Testis (tissue), 2 donors: ENCODE measurements at regions not wholly inside any gene's neighbourhood (a gene's known extent, or its start where the extent isn't known, plus 50 kb on each side); places are given as distances from the start of the nearest gene placed in this dataset.

Source experiments
- CTCF ChIP-seq, 3 experiments: fragments of 450-650 bp in 2 of 3; fragments of 200-600 bp in 1 of 3; sonication (generic) in 1 of 3; IDR thresholded peaks; one replicate each; pipeline ENCODE4 v1.5.1; 2016 to 2019; ENCODE audit warnings: antibody characterized with exemption in 3 of 3, mild to moderate bottlenecking in 2 of 3, moderate library complexity in 1 of 3
- POLR2A ChIP-seq: fragments of 450-650 bp; IDR thresholded peaks from one replicate; pipeline ENCODE4 v1.6.1; 2017; ENCODE audit warnings: antibody characterized with exemption, mild to moderate bottlenecking, moderate library complexity

DNA sequence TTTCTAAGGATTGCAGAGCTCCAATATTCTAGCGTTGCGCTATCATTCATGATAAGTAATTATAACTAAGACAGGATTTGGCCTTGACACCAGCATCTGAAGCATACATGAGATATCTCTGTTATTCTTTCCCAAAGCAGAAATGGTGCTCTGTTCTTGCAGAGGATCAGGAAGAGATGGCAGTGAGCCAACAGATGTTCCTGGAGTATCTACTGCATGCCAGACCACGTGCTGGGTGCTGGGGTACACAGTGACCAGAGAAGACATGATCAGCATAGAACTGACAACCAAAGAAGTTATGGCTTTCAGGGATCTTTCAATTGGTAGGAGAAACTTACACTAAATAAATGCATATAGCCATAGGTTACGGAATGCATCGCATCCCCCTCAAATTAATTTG lies 63.7 kb upstream of the PLXNA4 start:
- TF ChIP-seq CTCF (IDR thresholded peaks at IDR 0.05) (no peak), POLR2A (no peak)
